ENCODE measurements at regions not wholly inside any gene's neighbourhood (a gene's known extent, or its start where the extent isn't known, plus 50 kb on each side); places are given as distances from the start of the nearest gene placed in this dataset.

GRCh38 chr10:83942410-83942809, 196.9 kb upstream of the GHITM start:
- H3K9ac ChIP-seq (ENCODE audit: low read length), result no peak overlapping the region
- H2AFZ ChIP-seq (ENCODE audit: low read length), result no peak overlapping the region
- CTCF ChIA-PET, result no interaction called here
- TF ChIP-seq EZH2phosphoT487 (IDR thresholded peaks at IDR 0.05; ENCODE audit: borderline replicate concordance, low read length) (no peak), EZH2 (IDR thresholded peaks at IDR 0.05; ENCODE audit: low read length, unreplicated experiment) (no peak), CTCF (conservative IDR thresholded peaks at IDR 0.05; ENCODE audit: low read depth, low read length) (no peak)
- H3K9me3 ChIP-seq (ENCODE audit: low read length), result no peaks in the 10 kb centered on the region
- H3K79me2 ChIP-seq (ENCODE audit: low read length), result no peaks in the 10 kb centered on the region
- no peaks in the 10 kb centered on the region for H4K20me1 ChIP-seq (ENCODE audit: low read length)
- DNase-seq, result no peak
- no peak overlapping the region for H3K4me2 ChIP-seq (ENCODE audit: low read length)
- BruUV-seq (replicated peaks), result no TSS peak
- no peaks in the 10 kb centered on the region for H3K27me3 ChIP-seq (ENCODE audit: low read length)
- intact Hi-C loops (cut with micrococcal nuclease), result no loop called here
- no peaks in the 10 kb centered on the region for H3K36me3 ChIP-seq (ENCODE audit: low read depth, low read length)
- POLR2A ChIA-PET (ENCODE audit: unreplicated experiment), result no interaction called here
- no peak for ATAC-seq
- H3K4me1 ChIP-seq (ENCODE audit: insufficient read depth, low read length), result no peaks in the 10 kb centered on the region
- H3F3A ChIP-seq (ENCODE audit: low read length, unreplicated experiment), result no peaks in the 10 kb centered on the region
- no peaks in the 10 kb centered on the region for H3K9me2 ChIP-seq (replicated peaks; ENCODE audit: low read length)
- no peak overlapping the region for H3K27ac ChIP-seq (ENCODE audit: low read length)
- H3K4me3 ChIP-seq (ENCODE audit: low read length), result no peak overlapping the region

GRCh38 chr10:83943049-83943448, 196.3 kb upstream of the GHITM start:
- TF ChIP-seq EZH2 (IDR thresholded peaks at IDR 0.05; ENCODE audit: low read length, unreplicated experiment) (no peak), EZH2phosphoT487 (IDR thresholded peaks at IDR 0.05; ENCODE audit: borderline replicate concordance, low read length) (no peak), CTCF (conservative IDR thresholded peaks at IDR 0.05; ENCODE audit: low read depth, low read length) (no peak)
- ChIA-PET CTCF (no interaction called here), POLR2A (ENCODE audit: unreplicated experiment) (no interaction called here)
- no peak for DNase-seq
- Histone ChIP-seq H3F3A (ENCODE audit: low read length, unreplicated experiment) (no peaks in the 10 kb centered on the region), H3K4me1 (ENCODE audit: insufficient read depth, low read length) (no peaks in the 10 kb centered on the region), H3K4me3 (ENCODE audit: low read length) (no peak overlapping the region), H3K9ac (ENCODE audit: low read length) (no peak overlapping the region), H3K9me2 (replicated peaks; ENCODE audit: low read length) (no peaks in the 10 kb centered on the region), H2AFZ (ENCODE audit: low read length) (no peak overlapping the region), H3K27me3 (ENCODE audit: low read length) (no peaks in the 10 kb centered on the region), H3K27ac (ENCODE audit: low read length) (no peak overlapping the region), H4K20me1 (ENCODE audit: low read length) (no peaks in the 10 kb centered on the region), H3K79me2 (ENCODE audit: low read length) (no peaks in the 10 kb centered on the region), H3K4me2 (ENCODE audit: low read length) (no peak overlapping the region), H3K9me3 (ENCODE audit: low read length) (no peaks in the 10 kb centered on the region), H3K36me3 (ENCODE audit: low read depth, low read length) (no peaks in the 10 kb centered on the region)
- intact Hi-C loops (cut with micrococcal nuclease), result no loop called here
- no peak for ATAC-seq
- BruUV-seq (replicated peaks), result no TSS peak

GRCh38 chr10:83943920-83944319, 195.4 kb upstream of the GHITM start:
- Histone ChIP-seq H3K4me2 (ENCODE audit: low read length) (no peak overlapping the region), H2AFZ (ENCODE audit: low read length) (no peak overlapping the region), H3K4me3 (ENCODE audit: low read length) (no peak overlapping the region), H3K9me2 (replicated peaks; ENCODE audit: low read length) (no peaks in the 10 kb centered on the region), H3K79me2 (ENCODE audit: low read length) (no peaks in the 10 kb centered on the region), H4K20me1 (ENCODE audit: low read length) (no peaks in the 10 kb centered on the region), H3K4me1 (ENCODE audit: insufficient read depth, low read length) (no peaks in the 10 kb centered on the region), H3K36me3 (ENCODE audit: low read depth, low read length) (no peaks in the 10 kb centered on the region), H3K27ac (ENCODE audit: low read length) (no peak overlapping the region), H3K9ac (ENCODE audit: low read length) (no peak overlapping the region), H3K9me3 (ENCODE audit: low read length) (no peaks in the 10 kb centered on the region), H3K27me3 (ENCODE audit: low read length) (no peaks in the 10 kb centered on the region), H3F3A (ENCODE audit: low read length, unreplicated experiment) (no peaks in the 10 kb centered on the region)
- BruUV-seq (replicated peaks), result no TSS peak
- DNase-seq (no peak), ATAC-seq (no peak)
- intact Hi-C loops (cut with micrococcal nuclease), result no loop called here
- POLR2A ChIA-PET (ENCODE audit: unreplicated experiment), result no interaction called here
- TF ChIP-seq CTCF (conservative IDR thresholded peaks at IDR 0.05; ENCODE audit: low read depth, low read length), result no peak
- no peak for TF ChIP-seq EZH2phosphoT487 (IDR thresholded peaks at IDR 0.05; ENCODE audit: borderline replicate concordance, low read length)
- TF ChIP-seq EZH2 (IDR thresholded peaks at IDR 0.05; ENCODE audit: low read length, unreplicated experiment), result no peak
- CTCF ChIA-PET, result no interaction called here

Data from PC-3 (cell line).